OCI-LY7 (cell line): ENCODE measurements at regions not wholly inside any gene's neighbourhood (a gene's known extent, or its start where the extent isn't known, plus 50 kb on each side); places are given as distances from the start of the nearest gene placed in this dataset.

ENCODE experiments used
- BruUV-seq: library from RNA; stranded (reverse); fragments of 400-500 nt; replicated peaks from 2 replicates; lab custom pipeline; 2021; lab: Mats Ljungman, UMichigan
- CTCF ChIA-PET: fragments of 300-600 bp; sonication (Branson Sonifier 250); formaldehyde crosslinking; loops from one replicate; lab custom pipeline; 2022; ENCODE audit warnings: antibody characterized with exemption; ENCODE audit not compliant: unreplicated experiment; lab: Charles Lee
- POLR2A ChIA-PET: fragments of 300-600 bp; sonication (Branson Sonifier 250); formaldehyde crosslinking; loops from one replicate; lab custom pipeline; 2022; ENCODE audit warnings: antibody characterized with exemption; lab: Charles Lee
- DNase-seq: peaks from one replicate; pipeline ENCODE4 v3.0.0-alpha.2; 2015; ENCODE audit warnings: low spot score
- H2AFZ ChIP-seq: fragments of 200-600 bp; sonication (generic), shearing (Covaris generic); 2 replicates; pipeline ENCODE4 v1.6.1; 2014; ENCODE audit warnings: mild to moderate bottlenecking, antibody characterized with exemption, low read length, moderate library complexity
- H3K27ac ChIP-seq: fragments of 200-600 bp; sonication (generic); 2 replicates; pipeline ENCODE4 v1.5.1; 2014; ENCODE audit warnings: mixed run types, low read depth, mild to moderate bottlenecking, moderate library complexity, low read length, inconsistent platforms; ENCODE audit not compliant: poor library complexity, severe bottlenecking
- H3K36me3 ChIP-seq: fragments of 200-600 bp; sonication (generic); 2 replicates; pipeline ENCODE4 v1.6.1; 2014; ENCODE audit warnings: mild to moderate bottlenecking, antibody characterized with exemption, low read length, moderate library complexity, mixed read lengths; ENCODE audit not compliant: insufficient read depth
- H3K4me1 ChIP-seq: fragments of 200-600 bp; sonication (generic); 2 replicates; pipeline ENCODE4 v1.5.1; 2014; ENCODE audit warnings: mild to moderate bottlenecking, low read length; ENCODE audit not compliant: insufficient read depth, poor library complexity, severe bottlenecking
- H3K4me2 ChIP-seq: fragments of 200-600 bp; sonication (generic); 2 replicates; pipeline ENCODE4 v1.6.1; 2014; ENCODE audit warnings: mild to moderate bottlenecking, low read length
- H3K4me3 ChIP-seq: fragments of 200-600 bp; sonication (generic); 2 replicates; pipeline ENCODE4 v1.5.1; 2014; ENCODE audit warnings: mild to moderate bottlenecking, low read depth, low read length; ENCODE audit not compliant: poor library complexity, severe bottlenecking
- H3K79me2 ChIP-seq: fragments of 200-600 bp; sonication (generic); 2 replicates; pipeline ENCODE4 v1.6.1; 2016; ENCODE audit warnings: low read depth, mild to moderate bottlenecking, low read length, moderate library complexity, mixed read lengths; ENCODE audit not compliant: insufficient read depth
- H3K9me2 ChIP-seq: fragments of 200-600 bp; sonication (generic); 2 replicates; pipeline ENCODE4 v1.6.1; 2016; ENCODE audit warnings: mild to moderate bottlenecking, low read length, mixed read lengths; ENCODE audit not compliant: insufficient read depth
- H3K9me3 ChIP-seq: fragments of 200-600 bp; sonication (generic); 2 replicates; pipeline ENCODE4 v1.6.1; 2014; ENCODE audit warnings: mild to moderate bottlenecking, mixed run types, low read length, mixed read lengths
- H4K20me1 ChIP-seq: fragments of 200-600 bp; sonication (generic); 2 replicates; pipeline ENCODE4 v1.6.1; 2014; ENCODE audit warnings: mild to moderate bottlenecking, antibody characterized with exemption, low read length, moderate library complexity, mixed read lengths; ENCODE audit not compliant: insufficient read depth
- EZH2phosphoT487 ChIP-seq: fragments of 200-600 bp; sonication (generic); IDR thresholded peaks from 2 replicates; pipeline ENCODE4 v1.6.1; 2018; ENCODE audit warnings: low read depth, borderline replicate concordance, mild to moderate bottlenecking, mixed run types, antibody characterized with exemption, low read length, moderate library complexity, mixed read lengths
- intact Hi-C: fragments of 100-400 bp; cut with micrococcal nuclease; formaldehyde crosslinking; loops from one replicate; pipeline ENCODE4 v1.10.0; 2022; ENCODE audit not compliant: unreplicated experiment
- TF ChIP-seq, protein P1 (sequence below): fragments of 200-600 bp; sonication (generic); conservative IDR thresholded peaks from 2 replicates; pipeline ENCODE4 v1.5.1; 2014; ENCODE audit warnings: mild to moderate bottlenecking, antibody characterized with exemption, low read length, moderate library complexity, mixed read lengths

DNA sequence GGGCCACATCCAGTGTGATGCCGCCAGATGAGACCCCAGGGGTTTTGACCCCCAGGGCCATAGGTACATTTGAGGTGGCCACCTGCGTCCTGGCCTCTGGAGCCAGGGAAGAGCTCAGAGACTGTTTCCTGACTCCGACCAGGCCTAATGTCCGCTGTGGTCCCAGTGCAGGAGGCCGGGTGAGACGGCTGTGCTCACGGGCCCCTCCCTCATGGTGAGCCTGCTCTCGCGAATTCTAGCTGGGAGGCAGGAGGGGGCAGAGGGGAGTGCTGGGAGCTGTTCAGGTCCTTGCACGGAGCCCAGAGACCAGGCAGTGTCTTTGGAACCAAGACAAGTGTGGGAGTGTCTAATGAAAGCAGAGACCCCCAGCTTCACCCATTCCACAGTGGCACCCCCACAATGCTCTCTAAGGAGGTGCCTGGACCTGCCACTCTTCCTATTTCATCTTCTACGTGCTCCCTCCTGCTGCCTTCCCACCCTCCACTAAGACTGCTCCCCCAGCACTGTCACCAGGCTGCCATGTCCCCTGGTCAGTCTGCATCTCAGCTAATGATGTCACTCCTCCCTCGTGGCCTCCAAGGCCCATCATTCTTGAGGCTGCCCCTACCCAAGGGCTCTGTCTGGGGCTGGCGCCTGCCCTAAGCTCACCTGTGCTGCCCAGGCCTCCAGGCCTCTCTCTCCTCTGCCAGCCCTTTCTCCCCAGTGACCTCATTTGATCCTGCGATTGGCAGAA lies 256.3 kb upstream of the C1orf174 start:
- Histone ChIP-seq H2AFZ (no peak overlapping the region), H3K36me3 (no peaks in the 10 kb centered on the region), H3K79me2 (no peaks in the 10 kb centered on the region), H3K9me2 (no peaks in the 10 kb centered on the region), H3K9me3 (no peaks in the 10 kb centered on the region), H3K27ac (no peak overlapping the region), H3K4me2 (no peak overlapping the region), H3K4me1 (no peaks in the 10 kb centered on the region), H3K4me3 (no peak overlapping the region), H4K20me1 (no peaks in the 10 kb centered on the region)
- no TSS peak for BruUV-seq
- POLR2A ChIA-PET: no interaction called here
- intact Hi-C loops: no loop called here
- DNase-seq: no peak
- TF ChIP-seq, protein P1, sequence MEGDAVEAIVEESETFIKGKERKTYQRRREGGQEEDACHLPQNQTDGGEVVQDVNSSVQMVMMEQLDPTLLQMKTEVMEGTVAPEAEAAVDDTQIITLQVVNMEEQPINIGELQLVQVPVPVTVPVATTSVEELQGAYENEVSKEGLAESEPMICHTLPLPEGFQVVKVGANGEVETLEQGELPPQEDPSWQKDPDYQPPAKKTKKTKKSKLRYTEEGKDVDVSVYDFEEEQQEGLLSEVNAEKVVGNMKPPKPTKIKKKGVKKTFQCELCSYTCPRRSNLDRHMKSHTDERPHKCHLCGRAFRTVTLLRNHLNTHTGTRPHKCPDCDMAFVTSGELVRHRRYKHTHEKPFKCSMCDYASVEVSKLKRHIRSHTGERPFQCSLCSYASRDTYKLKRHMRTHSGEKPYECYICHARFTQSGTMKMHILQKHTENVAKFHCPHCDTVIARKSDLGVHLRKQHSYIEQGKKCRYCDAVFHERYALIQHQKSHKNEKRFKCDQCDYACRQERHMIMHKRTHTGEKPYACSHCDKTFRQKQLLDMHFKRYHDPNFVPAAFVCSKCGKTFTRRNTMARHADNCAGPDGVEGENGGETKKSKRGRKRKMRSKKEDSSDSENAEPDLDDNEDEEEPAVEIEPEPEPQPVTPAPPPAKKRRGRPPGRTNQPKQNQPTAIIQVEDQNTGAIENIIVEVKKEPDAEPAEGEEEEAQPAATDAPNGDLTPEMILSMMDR: no peak
- TF ChIP-seq EZH2phosphoT487: no peak
- CTCF ChIA-PET: interaction anchor here (0.6 kb wide), 1 partner anchor 27 kb away, joined by 3 read pairs; no protein-coding TSS in a partner anchor

DNA sequence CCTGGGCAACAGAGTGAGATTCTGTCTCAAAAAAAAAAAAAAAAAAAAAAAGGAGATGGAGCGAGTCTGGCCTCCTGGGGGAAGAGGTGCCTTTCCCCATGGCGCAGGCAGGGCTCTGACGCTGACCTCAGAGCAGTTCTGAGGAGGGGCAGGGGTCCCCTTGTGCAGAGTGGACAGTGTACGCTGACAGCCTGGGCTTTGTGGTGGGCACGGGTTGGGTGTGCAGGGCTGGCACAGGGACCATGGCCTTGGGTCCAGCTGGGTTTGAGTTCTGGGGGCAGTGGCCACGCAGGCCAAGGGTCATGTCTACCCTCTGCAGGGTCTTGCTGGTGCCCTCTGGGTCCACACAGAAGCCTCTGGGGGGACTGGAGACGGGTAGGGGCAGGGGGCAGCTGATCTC lies 260.1 kb upstream of the C1orf174 start:
- Histone ChIP-seq H3K4me1 (no peaks in the 10 kb centered on the region), H3K36me3 (no peaks in the 10 kb centered on the region), H3K79me2 (no peaks in the 10 kb centered on the region), H2AFZ (no peak overlapping the region), H3K27ac (no peak overlapping the region), H3K4me3 (no peak overlapping the region), H4K20me1 (no peaks in the 10 kb centered on the region), H3K9me2 (no peaks in the 10 kb centered on the region), H3K9me3 (no peaks in the 10 kb centered on the region), H3K4me2 (no peak overlapping the region)
- DNase-seq: no peak
- BruUV-seq: no TSS peak
- TF ChIP-seq, protein P1: no peak
- no peak for TF ChIP-seq EZH2phosphoT487
- ChIA-PET CTCF (no interaction called here), POLR2A (no interaction called here)
- intact Hi-C loops: no loop called here

DNA sequence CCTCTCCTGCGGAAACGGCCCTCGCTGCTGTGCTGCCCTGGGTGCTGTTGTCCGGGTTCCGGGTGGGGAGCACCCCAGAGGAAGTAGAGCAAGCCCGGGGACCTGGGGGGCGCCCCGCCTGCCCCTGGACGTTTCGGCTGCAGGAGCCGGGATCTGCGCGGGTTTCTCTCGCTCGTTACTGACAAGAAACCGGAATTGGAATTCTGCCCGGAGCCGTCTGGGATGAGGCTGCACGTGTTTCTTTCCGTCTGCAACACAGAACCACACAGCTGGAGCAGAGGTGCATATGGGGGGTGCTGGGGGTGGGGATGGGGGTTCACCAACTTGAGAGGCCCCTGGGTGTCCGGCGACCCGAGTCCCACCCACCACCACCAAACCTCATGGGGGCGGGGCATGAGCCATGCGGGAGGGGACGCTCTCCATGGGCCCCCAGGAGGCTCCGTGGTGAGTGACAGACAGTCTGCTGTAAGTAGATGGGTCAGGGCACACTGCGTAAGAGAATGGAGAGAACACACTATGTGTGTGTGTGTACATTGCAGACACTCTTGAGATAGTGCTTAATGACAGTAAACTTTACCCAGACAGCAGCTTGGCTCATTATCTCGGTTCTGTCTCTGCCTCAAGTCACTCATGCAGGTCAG lies 261.4 kb upstream of the C1orf174 start:
- no peak for DNase-seq
- BruUV-seq: no TSS peak
- H3K36me3 ChIP-seq: no peaks in the 10 kb centered on the region
- no peaks in the 10 kb centered on the region for H3K79me2 ChIP-seq
- H3K4me2 ChIP-seq: no peak overlapping the region
- H3K4me3 ChIP-seq: no peak overlapping the region
- no peak overlapping the region for H3K27ac ChIP-seq
- no peaks in the 10 kb centered on the region for H3K9me3 ChIP-seq
- POLR2A ChIA-PET: no interaction called here
- CTCF ChIA-PET: no interaction called here
- no peaks in the 10 kb centered on the region for H3K4me1 ChIP-seq
- intact Hi-C loops: no loop called here
- H3K9me2 ChIP-seq: no peaks in the 10 kb centered on the region
- TF ChIP-seq, protein P1: no peak
- no peak for TF ChIP-seq EZH2phosphoT487
- no peaks in the 10 kb centered on the region for H4K20me1 ChIP-seq
- H2AFZ ChIP-seq: no peak overlapping the region
